Ovary (tissue), 3 donors: ENCODE measurements at regions not wholly inside any gene's neighbourhood (a gene's known extent, or its start where the extent isn't known, plus 50 kb on each side); places are given as distances from the start of the nearest gene placed in this dataset.

ENCODE experiments used
- CTCF ChIP-seq, 3 donors: fragments of 450-650 bp in 2 of 3; fragments of 200-600 bp in 1 of 3; IDR thresholded peaks; one replicate each; pipeline versions ENCODE4 v1.5.1 to v1.8.0; 2016 to 2022; ENCODE audit warnings: antibody characterized with exemption in 3 of 3, mild to moderate bottlenecking in 1 of 3
- EP300 ChIP-seq: sonication (generic); formaldehyde crosslinking; IDR thresholded peaks from one replicate; pipeline ENCODE4 v1.6.1; 2017; ENCODE audit warnings: antibody characterized with exemption
- POLR2A ChIP-seq: fragments of 450-650 bp; IDR thresholded peaks from one replicate; pipeline ENCODE4 v1.6.1; 2017; ENCODE audit warnings: antibody characterized with exemption, mild to moderate bottlenecking, moderate library complexity
- donor health status: DM: no; HTN: no; CAD: no.

- TF ChIP-seq CTCF (IDR thresholded peaks at IDR 0.05) = no peak
- TF ChIP-seq POLR2A = no peak
- TF ChIP-seq EP300 = no peak
These were observed 193.6 kb downstream of the MBL2 start for GRCh38 chr10:52578871-52579405.
